Hematopoietic multipotent progenitor cell treated with erythropoietin and hydrocortisone succinate and interleukin-3 and kit ligand, for 8 days (in vitro differentiated cells): ENCODE measurements at regions not wholly inside any gene's neighbourhood (a gene's known extent, or its start where the extent isn't known, plus 50 kb on each side); places are given as distances from the start of the nearest gene placed in this dataset.
"Not testable (repeated sequence)": the region's sequence is repeated elsewhere in the genome, so short reads cannot be mapped to it uniquely, and the experiment has no call there.

Source experiments
- DNase-seq: peaks from one replicate; pipeline ENCODE4 v3.0.0-alpha.2; 2015

DNA sequence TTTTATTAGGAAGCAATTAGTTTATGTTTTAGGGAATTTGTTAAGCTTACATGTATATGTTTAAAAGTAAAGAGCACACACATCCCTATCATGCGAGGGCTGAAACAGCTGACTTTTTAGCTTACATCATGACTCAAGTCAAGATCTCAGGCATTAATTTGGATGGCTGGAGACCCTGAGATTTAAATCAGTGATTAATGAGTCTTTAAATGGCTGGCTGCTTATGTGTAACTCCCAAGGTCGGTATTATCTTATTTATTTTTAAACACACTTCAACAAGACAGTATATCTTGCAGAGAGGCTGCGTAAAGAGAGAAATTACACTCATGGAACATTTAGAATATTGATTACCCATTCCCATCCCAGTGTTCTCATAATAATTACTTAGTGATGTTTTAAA lies 169.4 kb downstream of the KBTBD8 start:
- DNase-seq = no peak

DNA sequence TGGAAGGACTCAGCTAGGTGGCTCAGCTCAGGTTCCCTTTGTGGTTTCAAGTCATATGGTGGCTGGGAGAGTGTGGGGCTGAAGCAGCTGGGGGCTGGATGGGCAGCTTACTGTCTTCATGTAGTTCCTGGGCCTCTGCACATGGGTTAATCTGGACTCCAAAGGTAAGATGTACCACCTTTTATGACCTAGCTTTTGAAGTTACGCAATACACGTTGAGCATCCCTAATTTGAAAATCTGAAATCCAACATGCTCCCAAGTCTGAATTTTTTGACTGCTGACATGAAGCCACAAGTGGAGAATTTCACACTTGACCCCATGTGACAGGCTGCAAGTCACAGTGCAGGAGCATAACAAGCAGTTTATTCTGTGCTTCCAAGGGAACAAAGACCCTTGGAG lies 173.7 kb downstream of the KBTBD8 start:
- DNase-seq = no peak

DNA sequence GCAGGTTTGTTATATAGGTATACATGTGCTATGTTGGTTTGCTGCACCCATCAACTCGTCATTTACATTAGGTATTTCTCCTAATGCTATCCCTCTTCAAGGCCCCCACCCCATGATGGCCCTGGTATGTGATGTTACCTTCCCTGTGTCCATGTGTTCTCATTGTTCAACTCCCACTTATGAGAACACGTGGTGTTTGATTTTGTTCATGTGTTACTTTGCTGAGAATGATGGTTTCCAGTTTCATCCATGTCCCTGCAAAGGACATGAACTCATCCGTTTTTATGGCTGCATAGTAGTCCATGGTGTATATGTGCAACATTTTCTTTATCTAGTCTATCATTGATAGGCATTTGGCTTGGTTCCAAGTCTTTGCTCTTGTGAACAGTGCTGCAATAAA lies 175.0 kb downstream of the KBTBD8 start:
- not testable (repeated sequence) for DNase-seq

DNA sequence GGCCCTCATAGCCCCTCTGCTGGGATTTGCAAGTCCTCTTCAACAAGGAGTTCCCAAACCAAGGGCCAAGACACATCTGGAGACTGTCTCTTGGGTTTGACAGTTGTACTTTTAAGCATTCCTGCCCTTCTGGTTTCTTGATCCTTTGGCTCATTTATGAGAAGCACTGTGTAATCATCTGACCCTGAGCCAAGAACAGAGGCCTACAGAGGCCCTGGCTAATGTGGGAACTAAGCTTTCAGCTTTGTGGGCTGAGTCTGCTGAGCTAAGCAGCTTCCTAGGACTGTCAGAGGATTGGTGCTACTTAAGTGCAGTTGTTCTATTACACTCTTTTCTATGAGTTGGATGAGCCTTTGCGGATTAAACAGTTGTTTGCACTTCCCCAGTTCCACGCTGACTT lies 178.3 kb downstream of the KBTBD8 start:
- DNase-seq = no peak

DNA sequence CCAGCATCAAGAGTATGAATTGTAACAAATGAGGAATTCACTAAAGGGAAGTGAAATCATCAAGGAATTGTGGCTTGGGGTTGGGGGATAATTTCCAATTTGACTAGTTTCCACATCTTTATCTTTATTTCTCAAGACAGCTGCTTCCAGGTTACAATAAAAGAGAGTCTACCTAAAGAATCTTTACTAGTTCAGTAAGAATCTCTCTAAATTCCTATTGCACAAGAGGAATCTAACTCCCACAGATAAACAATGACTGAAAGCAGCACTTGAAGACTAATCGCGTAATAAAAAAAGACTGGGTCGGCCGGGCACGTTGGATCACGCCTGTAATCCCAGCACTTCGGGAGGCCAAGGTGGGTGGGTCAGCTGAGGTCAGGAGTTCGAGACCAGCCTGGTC lies 194.4 kb downstream of the KBTBD8 start:
- DNase-seq = no peak

DNA sequence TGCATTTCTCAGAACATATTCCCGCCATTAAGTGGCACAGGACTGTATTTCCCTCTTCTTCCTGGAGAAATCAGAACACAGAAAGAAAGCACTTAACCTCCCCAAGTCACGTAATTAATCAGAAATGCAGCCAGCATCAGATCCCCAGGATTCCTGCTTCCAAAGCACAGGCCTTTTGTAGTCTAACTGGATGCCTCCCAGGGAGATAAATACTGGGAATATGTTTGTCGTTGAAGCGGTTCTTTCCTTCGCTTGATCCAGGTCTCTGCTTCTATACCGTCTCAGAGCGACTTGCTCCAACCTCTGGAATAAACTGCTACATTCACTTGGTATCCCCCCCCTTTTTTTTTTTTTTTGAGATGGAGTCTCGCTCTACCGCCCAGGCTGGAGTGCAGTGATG lies 198.6 kb downstream of the KBTBD8 start:
- no peak for DNase-seq

DNA sequence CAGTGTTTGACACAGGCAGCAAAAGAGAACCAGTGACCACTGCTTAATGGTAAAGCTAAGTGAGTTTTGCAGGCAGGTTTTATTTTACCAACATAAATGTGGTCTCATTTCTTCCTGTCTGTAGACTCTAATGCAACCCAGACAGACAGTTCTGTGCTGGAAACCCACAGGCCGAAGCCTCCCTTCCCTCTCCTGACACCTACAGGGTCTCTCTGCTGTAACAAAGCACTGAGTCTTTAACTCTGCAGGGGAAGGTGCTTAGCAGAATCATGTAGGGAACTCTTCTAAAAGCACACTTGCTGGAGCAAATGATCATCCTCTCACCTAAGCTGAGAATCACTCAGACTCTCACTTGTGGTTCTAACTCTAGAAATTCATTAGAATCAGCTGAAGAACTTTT lies 200.3 kb downstream of the KBTBD8 start:
- no peak for DNase-seq

DNA sequence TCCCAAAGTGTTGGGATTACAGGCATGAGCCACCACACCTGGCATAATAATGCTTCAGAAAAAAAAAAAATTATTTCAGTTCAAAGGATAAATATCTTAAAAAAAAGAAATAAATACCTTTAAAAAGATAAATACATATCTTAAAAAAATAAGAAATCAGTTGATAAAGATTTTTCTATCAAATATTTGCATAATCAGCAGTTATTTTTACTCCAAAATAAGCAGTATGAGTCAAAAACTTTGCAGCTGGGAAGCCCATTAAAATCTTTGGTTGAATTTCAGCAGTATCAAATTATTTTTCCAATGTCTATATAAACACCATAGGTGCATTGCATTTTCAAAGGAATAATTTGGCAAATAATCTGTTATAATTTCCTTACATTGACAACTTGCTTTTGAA lies 202.5 kb downstream of the KBTBD8 start:
- no peak for DNase-seq

DNA sequence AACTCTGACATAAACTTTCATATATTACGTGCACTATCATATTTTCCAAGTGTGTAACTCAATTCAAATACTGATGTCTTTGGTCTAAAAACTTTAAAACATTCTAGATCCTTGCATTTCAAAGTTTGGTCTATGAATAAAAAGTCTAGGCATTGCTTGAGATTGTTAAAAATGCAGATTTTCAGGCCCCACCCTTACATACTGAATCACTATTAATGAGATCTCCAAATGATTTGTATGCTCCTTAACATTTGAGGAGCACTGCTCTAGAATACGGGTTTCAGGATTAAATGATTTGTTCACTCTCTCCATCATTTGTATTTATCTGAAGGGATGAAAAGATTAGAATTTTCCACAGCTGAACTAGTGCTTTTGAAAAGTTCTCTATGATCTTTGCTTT lies 202.9 kb downstream of the KBTBD8 start:
- no peak for DNase-seq

DNA sequence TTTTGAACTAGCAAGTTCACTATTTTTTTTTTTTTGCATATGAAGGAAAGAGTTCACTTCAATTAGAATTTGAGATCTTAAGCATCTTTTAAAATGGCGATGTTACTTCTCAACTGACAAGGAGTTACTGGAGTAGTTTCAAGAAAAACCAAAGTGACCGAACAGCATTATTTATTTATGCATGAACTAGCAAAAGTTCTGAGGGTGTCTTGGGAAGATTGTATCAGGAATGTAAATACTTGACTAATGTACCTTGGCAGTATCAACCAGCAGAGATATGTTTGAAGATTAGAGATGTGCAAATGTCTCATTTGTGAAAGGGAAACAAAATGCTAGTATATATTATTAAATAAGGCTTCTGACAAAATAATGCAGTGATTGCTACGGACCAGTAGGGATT lies 203.9 kb downstream of the KBTBD8 start:
- DNase-seq = no peak

DNA sequence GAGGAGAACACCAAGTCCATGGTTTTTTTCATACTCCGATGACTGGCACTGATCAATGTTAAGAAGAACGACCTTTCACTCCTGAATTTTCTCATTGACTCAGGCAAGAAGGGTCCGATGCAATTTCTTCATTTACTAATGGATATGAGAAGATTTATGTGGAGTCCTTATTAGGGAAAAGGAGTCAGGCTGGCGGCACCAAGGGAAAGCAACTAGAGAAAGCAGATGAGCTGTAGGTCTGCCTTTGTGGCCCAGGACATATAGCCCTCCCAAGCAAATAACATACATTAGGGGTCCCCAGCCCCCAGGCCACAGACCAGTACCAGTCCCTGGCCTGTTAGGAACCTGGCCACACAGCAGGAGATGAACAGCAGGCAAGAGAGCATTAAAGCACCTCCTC lies 206.8 kb downstream of the KBTBD8 start:
- DNase-seq = no peak

DNA sequence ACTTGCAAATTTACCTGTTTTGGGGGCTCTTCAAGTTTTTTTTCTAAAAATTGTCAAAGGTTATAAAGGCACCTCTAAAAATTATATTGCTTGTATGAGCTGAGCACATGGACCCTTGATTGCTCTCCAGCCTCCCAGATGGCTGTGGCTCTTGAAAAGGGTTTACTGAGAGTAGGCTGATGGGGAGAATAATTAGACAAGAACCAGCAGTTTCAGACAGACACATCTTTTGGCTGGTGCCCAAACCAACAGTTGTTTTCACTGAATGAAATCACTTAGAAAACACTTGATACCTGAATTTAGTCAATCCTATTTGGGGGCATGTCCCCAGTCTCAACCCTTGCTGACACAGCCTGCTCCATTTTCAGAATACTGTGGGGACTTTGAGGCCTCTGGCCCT lies 217.6 kb downstream of the KBTBD8 start:
- no peak for DNase-seq

DNA sequence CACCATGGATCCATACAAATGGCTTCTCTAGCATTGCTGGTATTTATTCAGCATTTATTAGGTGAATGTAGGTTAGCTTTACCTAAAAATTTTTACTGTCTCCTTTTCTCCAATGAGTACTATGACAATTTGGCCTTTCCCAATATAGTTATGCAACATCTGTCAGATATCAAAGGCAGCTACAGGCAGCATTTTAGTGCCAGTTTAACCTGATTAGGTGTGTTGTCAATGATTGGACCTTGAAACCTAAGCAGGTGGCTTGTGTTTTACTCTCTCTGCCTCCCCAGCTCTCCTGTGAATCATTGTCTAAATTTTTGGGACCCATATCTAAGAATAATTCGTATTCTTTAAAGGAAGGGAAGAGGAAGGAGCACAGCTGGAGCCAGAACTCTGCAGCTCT lies 228.9 kb downstream of the KBTBD8 start:
- no peak for DNase-seq

DNA sequence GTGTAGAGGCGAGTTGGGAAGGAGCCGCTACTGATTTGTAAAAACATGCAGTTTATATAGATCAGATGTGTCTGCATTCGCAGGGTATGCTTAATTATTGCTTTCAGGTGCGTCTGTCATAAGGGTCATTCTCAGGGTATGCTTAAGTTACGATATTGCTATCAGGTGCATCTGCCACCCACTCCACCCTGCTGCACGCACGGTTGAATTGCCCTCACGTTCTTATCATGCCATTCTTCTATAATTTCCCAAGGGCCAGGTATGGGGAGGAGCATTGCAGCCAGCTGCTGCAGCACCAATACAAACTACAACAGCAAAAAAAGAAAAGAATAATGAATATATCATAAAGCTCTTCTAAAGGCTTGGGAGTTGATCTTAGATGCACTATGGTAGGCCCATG lies 230.0 kb downstream of the KBTBD8 start:
- DNase-seq = no peak

DNA sequence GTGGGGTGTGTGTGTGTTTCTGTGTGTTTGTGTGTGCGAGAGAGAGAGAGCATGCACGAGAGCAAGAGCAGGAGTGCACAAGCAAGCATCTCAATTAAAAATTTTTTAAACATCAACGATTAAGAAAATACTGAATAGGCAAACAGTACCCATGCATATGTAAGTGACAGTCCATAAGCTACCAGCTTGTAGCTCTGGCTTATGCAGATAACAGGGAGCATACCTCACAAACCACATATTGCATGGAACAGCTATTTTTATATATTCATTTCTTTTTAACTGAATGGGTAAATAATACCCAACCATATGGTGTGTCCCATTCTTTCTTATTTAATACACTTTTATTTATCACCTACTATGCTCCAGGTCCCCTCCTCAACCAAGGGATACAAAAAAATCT lies 234.5 kb downstream of the KBTBD8 start:
- no peak for DNase-seq

DNA sequence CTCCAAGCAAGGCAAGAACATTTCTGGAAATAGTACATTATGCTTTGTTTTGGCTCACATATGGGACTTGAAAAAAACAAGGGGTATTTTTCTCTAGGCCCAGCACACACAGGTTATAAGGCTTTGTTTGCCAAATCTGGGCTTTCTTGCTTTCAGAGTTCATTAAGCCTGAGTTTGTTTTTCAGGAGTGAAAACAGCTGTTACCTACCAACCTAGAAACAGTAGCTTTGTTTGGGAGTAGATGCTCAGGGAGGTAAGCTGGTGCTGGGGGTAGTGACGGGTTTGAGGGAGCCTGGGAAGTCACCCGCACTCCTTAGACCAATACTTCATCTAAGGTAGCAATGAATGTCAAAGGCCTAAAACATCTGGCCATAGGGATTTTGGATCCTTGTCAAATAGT lies 241.2 kb downstream of the KBTBD8 start:
- DNase-seq = no peak

DNA sequence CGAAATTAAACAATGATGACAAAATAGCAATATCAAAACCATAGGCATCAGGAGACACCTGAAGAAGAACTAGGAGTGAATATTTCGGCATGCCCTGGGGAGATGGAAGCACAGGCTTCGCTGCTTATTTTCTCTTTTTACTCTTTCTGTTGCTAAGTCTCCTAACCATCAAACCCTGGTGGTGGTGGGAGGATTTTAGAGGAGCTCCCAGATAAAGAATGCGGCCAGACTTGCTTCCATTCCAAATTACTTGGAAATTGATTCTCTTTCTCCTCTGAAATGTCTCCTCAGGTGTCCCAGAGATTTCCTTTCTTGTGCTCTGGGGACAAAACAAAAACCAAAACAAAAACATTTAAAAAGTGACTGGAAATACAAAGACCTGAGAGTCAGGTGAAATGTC lies 243.0 kb downstream of the KBTBD8 start:
- no peak for DNase-seq

DNA sequence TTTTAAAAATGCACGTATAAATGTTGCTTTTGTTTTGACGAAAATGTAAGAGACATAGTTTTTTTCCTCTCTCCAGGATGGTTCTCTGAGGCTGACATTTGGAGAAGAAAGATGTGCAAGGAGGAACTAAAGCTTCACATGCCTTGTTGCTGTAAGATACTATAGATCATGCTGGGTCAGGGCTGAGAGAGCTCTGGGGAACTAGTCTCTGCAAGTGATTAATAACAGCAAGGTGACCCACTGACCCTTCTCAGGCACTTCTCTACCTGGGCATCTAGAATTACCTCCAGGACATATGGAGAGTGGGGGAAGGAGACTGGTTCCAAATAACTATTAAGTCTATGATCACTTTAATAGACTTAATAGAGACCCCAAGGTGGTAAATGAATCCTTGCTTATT lies 246.0 kb downstream of the KBTBD8 start:
- DNase-seq = no peak

DNA sequence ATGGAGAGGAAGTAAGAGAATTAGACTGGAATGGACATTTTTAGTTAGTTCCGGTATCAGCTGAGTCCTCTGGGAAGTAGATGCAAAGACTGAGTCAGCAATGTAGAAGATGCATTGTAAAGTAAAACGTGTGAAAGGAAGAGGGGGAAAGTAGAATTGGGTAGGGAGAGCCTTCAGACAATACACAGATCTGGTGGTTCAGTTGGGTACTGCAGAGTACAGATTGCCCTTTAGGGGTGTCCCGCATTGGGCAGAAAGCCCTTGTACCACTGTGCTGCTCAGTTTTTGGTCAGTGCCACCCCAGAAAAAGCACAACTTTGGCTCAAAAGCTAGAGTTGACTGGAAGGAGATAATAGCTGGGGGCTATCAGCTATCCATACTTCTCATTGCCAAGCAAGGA lies 247.4 kb downstream of the KBTBD8 start:
- no peak for DNase-seq

DNA sequence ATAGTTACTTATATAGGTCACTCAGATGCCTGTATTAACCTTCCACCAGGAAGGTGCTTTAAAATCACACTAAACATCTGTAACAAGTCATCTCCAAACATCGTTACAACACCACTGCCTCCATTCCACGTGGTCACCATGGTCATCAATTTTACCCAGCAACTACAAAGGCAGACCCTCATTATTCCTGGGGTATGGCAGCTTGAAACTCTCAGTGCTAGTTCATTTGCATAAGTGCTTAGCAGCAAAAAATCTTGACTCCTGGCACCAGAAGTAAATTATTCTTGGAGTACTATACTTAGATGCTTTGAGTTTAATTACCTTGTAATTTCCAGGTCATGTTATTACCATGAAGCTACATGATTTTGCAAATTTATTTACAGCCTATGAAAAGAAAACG lies 250.6 kb downstream of the KBTBD8 start:
- no peak for DNase-seq

DNA sequence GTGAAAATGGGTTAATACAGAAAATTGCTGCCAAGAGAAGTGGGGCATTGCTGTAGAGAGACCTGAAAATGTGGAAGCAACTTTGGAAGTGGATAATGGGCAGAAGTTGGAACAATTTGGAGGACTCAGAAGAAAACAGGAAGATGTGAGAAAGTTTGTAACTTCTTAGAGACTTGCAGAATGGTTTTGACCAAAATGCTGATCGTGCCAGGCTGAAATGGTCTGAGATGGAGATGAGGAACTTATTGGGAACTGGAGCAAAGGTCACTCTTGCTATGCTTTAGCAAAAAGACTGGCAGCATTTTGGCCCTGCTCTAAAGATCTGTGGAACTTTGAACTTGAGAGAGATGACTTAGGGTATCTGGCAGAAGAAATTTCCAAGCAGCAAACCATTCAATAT lies 254.8 kb downstream of the KBTBD8 start:
- not testable (repeated sequence) for DNase-seq

DNA sequence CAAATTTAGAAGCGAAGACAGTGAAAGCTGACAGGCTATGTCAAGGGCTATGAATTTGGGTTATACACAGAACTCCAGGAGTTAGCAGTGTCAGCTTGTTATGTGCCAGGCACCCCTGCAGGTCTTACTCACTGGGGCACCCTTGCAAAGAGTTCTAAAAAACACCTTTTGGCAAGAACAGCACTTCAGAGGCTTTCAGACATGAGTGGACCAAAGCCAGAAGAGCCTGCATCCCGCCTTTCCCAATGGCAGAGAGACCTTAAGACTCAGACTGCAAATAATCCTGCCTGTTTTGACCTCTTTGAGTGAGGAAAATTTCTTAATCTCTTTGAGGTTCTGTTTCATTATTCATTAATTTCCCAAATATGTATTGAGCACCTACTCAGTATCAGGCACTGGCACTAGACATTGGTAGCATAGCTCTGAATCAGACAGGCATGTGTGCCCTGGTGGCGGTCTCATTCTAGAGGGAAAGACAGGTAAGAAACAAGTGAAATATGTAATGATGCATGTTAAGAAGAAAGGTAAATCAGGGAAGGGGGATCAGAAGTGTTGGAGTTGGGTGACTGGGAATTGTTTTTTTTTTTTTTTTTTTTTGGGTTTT lies 280.0 kb downstream of the KBTBD8 start:
- no peak for DNase-seq

DNA sequence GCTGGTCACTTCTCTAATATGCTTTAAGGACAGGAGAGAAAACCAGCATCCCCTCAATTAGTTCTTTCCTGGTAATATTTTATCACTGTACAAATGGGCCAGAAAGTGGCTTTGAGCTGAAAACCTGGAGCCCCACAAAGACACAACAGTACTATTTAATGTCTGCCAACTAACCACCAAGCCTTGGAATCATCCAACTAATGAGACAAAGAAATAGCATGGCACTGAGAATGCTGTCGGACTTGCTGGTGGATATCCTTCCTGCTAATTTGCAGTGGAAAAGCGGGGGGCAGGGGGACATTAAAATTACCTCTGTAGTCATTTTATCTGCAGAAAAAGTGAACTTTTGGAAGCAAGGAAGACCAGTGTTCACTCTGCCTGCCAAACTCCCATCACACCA lies 288.5 kb downstream of the KBTBD8 start:
- no peak for DNase-seq

DNA sequence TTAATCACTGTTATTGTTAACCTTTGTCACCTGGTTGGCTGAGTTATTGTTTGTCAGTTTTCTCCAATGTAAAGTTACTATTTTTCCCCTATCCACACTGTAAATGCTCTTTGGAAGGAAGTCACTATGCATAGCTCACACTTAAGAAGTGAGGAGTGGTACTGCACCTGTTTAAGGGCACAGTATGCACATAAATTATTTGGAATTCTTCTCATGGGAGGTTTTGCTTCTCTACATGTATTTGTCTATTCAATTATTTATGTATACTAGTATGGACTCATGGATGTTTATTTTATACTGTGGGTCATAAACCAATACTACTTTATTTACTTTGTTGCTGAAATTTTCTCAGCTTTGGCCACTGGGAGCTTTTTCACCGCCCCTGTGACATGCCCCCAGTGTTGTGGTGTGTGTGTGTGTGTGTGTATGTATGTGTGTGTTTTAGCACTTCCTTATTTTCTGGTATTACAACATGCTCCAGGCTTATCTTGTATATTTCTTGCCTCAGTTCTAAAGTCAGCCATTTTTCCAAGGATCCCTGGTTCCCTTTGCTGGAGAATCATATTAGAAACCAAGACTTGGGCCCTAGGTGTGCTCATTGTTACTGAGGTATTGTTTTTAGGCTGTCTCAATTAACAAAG lies 290.5 kb downstream of the KBTBD8 start:
- no peak for DNase-seq

DNA sequence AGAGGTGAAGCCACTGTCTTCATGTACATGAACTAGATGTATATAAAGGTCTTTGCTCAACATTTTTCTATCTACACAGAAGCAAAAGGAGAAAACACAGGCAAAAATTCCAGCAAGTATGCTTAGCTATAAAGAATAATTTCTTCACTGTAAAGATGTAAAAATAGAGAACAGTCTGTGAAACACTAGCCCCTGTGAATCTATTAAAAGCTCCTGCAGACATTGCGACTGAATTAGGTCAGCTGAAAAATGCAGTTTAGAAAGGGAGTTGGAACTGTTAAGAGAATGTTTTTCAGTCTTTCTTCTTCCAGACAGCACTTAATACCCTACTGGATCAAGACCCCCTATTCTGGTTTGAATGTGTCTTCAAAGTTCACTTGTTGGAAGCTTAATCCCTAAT lies 291.5 kb downstream of the KBTBD8 start:
- DNase-seq = no peak
